ENCODE measurements at regions not wholly inside any gene's neighbourhood (a gene's known extent, or its start where the extent isn't known, plus 50 kb on each side); places are given as distances from the start of the nearest gene placed in this dataset.
A peak's percentile ranks its signal among the peaks of the same experiment; 100 is the strongest.

GRCh38 chr12:11581179-11581755, 68.2 kb upstream of the ETV6 start:
- TF ChIP-seq CTCF (IDR thresholded peaks at IDR 0.05) = no peak
- no peak overlapping the region for H3K4me3 ChIP-seq
- intact Hi-C loops (cut with DNase I, micrococcal nuclease) = loop anchor here in 1 of 2 donors (5.0 kb wide), 1 partner anchor 451 kb away; no protein-coding TSS in a partner anchor
- ATAC-seq (peak; percentile 46), DNase-seq (peak in 1 of 3 donors; percentile 96)
- H3K4me1 ChIP-seq (ENCODE audit: low read depth) = peaks cover 6% of the 10 kb centered on the region
- peaks cover 4% of the 10 kb centered on the region for H3K36me3 ChIP-seq (ENCODE audit: low read depth)
- H3K9me3 ChIP-seq = no peaks in the 10 kb centered on the region

DNA sequence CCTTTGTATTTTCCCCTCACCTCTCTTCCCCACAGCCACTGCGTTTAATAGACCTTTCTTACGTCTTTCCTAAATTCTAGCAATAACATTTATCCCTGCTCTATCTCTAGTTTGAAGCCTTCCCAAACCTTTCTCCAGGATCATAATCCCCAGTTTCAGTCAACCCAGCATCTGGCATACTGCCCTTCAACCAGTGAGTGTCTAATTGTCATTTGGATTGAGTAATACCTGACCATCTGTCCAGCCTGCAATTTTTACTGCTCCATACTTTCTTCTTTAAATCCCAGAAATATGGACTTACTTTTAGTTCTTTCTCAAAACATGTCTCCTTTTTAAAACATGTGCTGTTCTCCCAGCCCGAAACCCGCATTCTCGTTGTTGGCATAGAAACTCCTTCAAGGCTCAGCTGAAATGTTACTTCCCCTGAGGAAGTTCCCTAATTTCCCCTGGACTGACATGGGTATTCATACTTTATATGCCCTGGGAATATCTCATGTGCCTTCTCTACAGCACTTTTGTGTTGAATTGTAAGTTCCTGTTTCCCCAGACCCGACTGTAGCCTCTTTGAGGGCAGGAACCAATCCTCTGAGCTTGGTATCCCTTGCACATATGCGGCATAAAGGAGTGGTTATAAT, 65.1 kb upstream of the ETV6 start:
- no peak for TF ChIP-seq CTCF (IDR thresholded peaks at IDR 0.05)
- ATAC-seq = no peak
- Histone ChIP-seq H3K9me3 (no peaks in the 10 kb centered on the region), H3K4me1 (ENCODE audit: low read depth) (peaks cover 3% of the 10 kb centered on the region), H3K36me3 (ENCODE audit: low read depth) (peaks cover 4% of the 10 kb centered on the region), H3K4me3 (no peak overlapping the region)
- DNase-seq = no peak
- intact Hi-C loops (cut with DNase I, micrococcal nuclease) = loop anchor here (2.0 to 5.0 kb wide), 2 partner anchors 448 kb away; no protein-coding TSS in a partner anchor

GRCh38 chr12:11592484-11592883, 57.0 kb upstream of the ETV6 start:
- ATAC-seq (no peak), DNase-seq (no peak)
- no peaks in the 10 kb centered on the region for H3K9me3 ChIP-seq
- no peak overlapping the region for H3K4me3 ChIP-seq
- no peaks in the 10 kb centered on the region for H3K36me3 ChIP-seq (ENCODE audit: low read depth)
- intact Hi-C loops (cut with DNase I, micrococcal nuclease) = no loop called here
- no peak for TF ChIP-seq CTCF (IDR thresholded peaks at IDR 0.05)
- H3K4me1 ChIP-seq (ENCODE audit: low read depth) = no peaks in the 10 kb centered on the region

DNA sequence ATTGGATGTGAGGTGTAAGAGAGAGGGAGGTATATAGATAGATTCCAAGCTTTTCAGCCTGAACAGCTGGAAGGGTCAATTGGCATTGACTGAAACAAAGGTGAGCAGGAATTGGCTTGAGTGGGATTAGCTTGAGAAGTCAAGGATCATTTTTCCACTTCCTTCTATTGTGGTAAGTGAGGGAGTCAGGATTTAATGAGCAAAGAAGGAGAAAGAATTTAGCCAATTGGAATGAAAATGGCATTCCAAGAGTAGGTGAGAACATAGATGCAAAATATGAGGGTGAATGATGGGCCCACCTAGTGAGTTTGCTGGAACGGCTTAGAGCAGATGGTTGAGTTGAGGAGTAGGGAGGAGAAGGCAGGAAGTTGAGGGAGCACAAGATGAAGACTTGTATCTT, 56.5 kb upstream of the ETV6 start:
- no peaks in the 10 kb centered on the region for H3K4me1 ChIP-seq (ENCODE audit: low read depth)
- no peak for TF ChIP-seq CTCF (IDR thresholded peaks at IDR 0.05)
- no peaks in the 10 kb centered on the region for H3K9me3 ChIP-seq
- no peak for DNase-seq
- ATAC-seq = no peak
- no peaks in the 10 kb centered on the region for H3K36me3 ChIP-seq (ENCODE audit: low read depth)
- intact Hi-C loops (cut with DNase I, micrococcal nuclease) = no loop called here
- no peak overlapping the region for H3K4me3 ChIP-seq

GRCh38 chr12:11595080-11595479, 54.4 kb upstream of the ETV6 start:
- Histone ChIP-seq H3K9me3 (no peaks in the 10 kb centered on the region), H3K4me1 (ENCODE audit: low read depth) (no peaks in the 10 kb centered on the region), H3K36me3 (ENCODE audit: low read depth) (no peaks in the 10 kb centered on the region), H3K4me3 (no peak overlapping the region)
- intact Hi-C loops (cut with DNase I, micrococcal nuclease) = no loop called here
- ATAC-seq = no peak
- DNase-seq = no peak
- TF ChIP-seq CTCF (IDR thresholded peaks at IDR 0.05) = no peak

Data from mucosa of descending colon (tissue), 3 donors.